ENCODE measurements at regions not wholly inside any gene's neighbourhood (a gene's known extent, or its start where the extent isn't known, plus 50 kb on each side); places are given as distances from the start of the nearest gene placed in this dataset.

DNA sequence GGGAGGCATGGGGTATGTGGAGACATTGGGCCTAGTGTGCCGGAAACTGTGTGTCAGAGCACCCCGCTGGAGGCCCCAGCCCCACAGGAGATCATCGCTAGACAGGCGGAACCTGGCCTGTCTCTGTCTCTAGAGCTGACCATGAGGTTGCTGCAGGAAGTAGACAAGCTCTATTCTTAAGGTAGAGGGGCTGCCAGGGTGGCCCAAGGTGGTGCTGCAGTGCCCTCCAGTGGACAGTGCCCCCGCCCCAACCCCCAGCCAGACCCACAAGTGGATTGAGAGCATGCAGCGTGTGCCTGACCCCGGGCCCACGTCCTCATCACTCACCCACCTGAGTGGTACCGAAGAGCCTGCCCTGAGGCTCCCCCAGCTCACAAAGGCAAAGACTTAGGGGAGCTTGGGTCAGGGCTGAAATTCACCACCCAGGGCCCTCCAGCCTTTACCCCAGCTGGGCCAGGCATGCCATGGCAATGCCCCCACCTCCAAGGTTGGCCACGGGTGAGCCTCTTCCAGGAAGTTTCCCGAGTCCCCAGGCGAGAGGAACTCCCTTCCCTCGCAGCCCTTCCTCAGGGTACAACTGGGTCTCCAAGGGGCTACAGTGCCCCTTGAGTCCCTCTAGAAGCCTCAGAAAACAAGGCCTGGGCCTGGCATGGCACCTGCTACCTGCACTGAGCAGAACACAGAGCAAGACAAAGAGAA, 155.0 kb downstream of the TTC32 start:
- ChIA-PET POLR2A (no interaction called here), RAD21 (ENCODE audit: unreplicated experiment) (no interaction called here), SMC1A (ENCODE audit: uncharacterized antibody, unreplicated experiment) (no interaction called here), CTCF (interaction anchor here (1.3 kb wide), 1 partner anchor 13 kb away, joined by 4 read pairs; no protein-coding TSS in a partner anchor)
- in situ Hi-C loops (cut with MboI): no loop called here
- peak; percentile 72 for ATAC-seq
- H3K9me3 ChIP-seq (replicated peaks; ENCODE audit: control insufficient read depth, insufficient read depth, low read length): no peaks in the 10 kb centered on the region
- DNase-seq (ENCODE audit: low read depth, low spot score): no peak
- H4K20me1 ChIP-seq (ENCODE audit: control insufficient read depth, insufficient read depth): no peaks in the 10 kb centered on the region
- no peak overlapping the region for H3K4me2 ChIP-seq (ENCODE audit: control insufficient read depth, insufficient read depth)
- H2AFZ ChIP-seq (ENCODE audit: control insufficient read depth, low read depth, low read length): no peak overlapping the region
- no peak overlapping the region for H3K4me3 ChIP-seq
- TF ChIP-seq TCF3 (IDR thresholded peaks at IDR 0.05; ENCODE audit: borderline replicate concordance, insufficient read depth, low read depth, low read length) (no peak), EZH2 (IDR thresholded peaks at IDR 0.05; ENCODE audit: borderline replicate concordance, control insufficient read depth, low read depth, low read length) (no peak), MYB (IDR thresholded peaks at IDR 0.05; ENCODE audit: borderline replicate concordance, low read depth, low read length) (no peak), IKZF2 (IDR thresholded peaks at IDR 0.05) (no peak), RAD21 (IDR thresholded peaks at IDR 0.05; ENCODE audit: insufficient read depth, low read depth, low read length) (peak; percentile 24; the same call in 1 of the 2 replicates), NFYA (IDR thresholded peaks at IDR 0.05; ENCODE audit: borderline replicate concordance, low read depth, low read length) (no peak), ATF7 (IDR thresholded peaks at IDR 0.05; ENCODE audit: low read depth) (no peak)
- TF ChIP-seq, protein P1, sequence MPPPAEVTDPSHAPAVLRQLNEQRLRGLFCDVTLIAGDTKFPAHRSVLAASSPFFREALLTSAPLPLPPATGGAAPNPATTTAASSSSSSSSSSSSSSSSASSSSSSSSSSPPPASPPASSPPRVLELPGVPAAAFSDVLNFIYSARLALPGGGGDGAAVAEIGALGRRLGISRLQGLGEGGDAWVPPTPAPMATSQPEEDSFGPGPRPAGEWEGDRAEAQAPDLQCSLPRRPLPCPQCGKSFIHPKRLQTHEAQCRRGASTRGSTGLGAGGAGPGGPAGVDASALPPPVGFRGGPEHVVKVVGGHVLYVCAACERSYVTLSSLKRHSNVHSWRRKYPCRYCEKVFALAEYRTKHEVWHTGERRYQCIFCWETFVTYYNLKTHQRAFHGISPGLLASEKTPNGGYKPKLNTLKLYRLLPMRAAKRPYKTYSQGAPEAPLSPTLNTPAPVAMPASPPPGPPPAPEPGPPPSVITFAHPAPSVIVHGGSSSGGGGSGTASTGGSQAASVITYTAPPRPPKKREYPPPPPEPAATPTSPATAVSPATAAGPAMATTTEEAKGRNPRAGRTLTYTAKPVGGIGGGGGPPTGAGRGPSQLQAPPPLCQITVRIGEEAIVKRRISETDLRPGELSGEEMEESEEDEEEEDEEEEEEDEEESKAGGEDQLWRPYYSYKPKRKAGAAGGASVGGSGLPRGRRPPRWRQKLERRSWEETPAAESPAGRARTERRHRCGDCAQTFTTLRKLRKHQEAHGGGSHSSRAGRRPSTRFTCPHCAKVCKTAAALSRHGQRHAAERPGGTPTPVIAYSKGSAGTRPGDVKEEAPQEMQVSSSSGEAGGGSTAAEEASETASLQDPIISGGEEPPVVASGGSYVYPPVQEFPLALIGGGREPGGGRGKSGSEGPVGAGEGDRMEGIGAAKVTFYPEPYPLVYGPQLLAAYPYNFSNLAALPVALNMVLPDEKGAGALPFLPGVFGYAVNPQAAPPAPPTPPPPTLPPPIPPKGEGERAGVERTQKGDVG (CRISPR knock-in tag; IDR thresholded peaks at IDR 0.05): no peak
- TF ChIP-seq, protein P2, sequence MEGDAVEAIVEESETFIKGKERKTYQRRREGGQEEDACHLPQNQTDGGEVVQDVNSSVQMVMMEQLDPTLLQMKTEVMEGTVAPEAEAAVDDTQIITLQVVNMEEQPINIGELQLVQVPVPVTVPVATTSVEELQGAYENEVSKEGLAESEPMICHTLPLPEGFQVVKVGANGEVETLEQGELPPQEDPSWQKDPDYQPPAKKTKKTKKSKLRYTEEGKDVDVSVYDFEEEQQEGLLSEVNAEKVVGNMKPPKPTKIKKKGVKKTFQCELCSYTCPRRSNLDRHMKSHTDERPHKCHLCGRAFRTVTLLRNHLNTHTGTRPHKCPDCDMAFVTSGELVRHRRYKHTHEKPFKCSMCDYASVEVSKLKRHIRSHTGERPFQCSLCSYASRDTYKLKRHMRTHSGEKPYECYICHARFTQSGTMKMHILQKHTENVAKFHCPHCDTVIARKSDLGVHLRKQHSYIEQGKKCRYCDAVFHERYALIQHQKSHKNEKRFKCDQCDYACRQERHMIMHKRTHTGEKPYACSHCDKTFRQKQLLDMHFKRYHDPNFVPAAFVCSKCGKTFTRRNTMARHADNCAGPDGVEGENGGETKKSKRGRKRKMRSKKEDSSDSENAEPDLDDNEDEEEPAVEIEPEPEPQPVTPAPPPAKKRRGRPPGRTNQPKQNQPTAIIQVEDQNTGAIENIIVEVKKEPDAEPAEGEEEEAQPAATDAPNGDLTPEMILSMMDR (IDR thresholded peaks at IDR 0.05 in 2 of 3, conservative IDR thresholded peaks at IDR 0.05 in 1 of 3; ENCODE audit: control insufficient read depth in 2 of 3, extremely low read depth in 1 of 3, insufficient read depth in 1 of 3, low read depth in 3 of 3, low read length in 3 of 3): peak; percentile 15 to 31 (median 25); a peak in 1 of 6 replicates
- H3K36me3 ChIP-seq (ENCODE audit: control insufficient read depth in 2 of 2, insufficient read depth in 2 of 2, low read length in 1 of 2): no peaks in the 10 kb centered on the region
- H3K9ac ChIP-seq (ENCODE audit: control insufficient read depth, insufficient read depth, low read length): no peak overlapping the region
- H3K4me1 ChIP-seq (ENCODE audit: control insufficient read depth, insufficient read depth, low read length): no peaks in the 10 kb centered on the region
- no peaks in the 10 kb centered on the region; a peak in 2 of 4 replicates for H3K27me3 ChIP-seq (replicated peaks in 1 of 2; ENCODE audit: control insufficient read depth in 2 of 2, insufficient read depth in 2 of 2, low read length in 1 of 2)
- H3K79me2 ChIP-seq (ENCODE audit: control insufficient read depth, insufficient read depth, low read length): no peaks in the 10 kb centered on the region
- no TSS peak for BruUV-seq (replicated peaks)
- 34% methylated on average over 13 of the region's 13 CpGs for WGBS (ENCODE audit: insufficient coverage, insufficient replicate concordance, low lambda C conversion rate, missing lambda C conversion rate)
- intact Hi-C loops (cut with micrococcal nuclease; ENCODE audit: unreplicated experiment): no loop called here
- no peak for FAIRE-seq
- no peak overlapping the region for H3K27ac ChIP-seq (ENCODE audit: control insufficient read depth, insufficient read depth)

All from GM12878 (cell line).